GM12892 (cell line): ENCODE measurements at regions not wholly inside any gene's neighbourhood (a gene's known extent, or its start where the extent isn't known, plus 50 kb on each side); places are given as distances from the start of the nearest gene placed in this dataset.

Source experiments
- POLR2A ChIP-seq: IDR thresholded peaks from 2 replicates; pipeline ENCODE4 v1.6.1; 2011; ENCODE audit warnings: low read depth, low read length, control low read depth
- POLR2AphosphoS5 ChIP-seq: IDR thresholded peaks from 2 replicates; pipeline ENCODE4 v1.6.1; 2011; ENCODE audit warnings: low read depth, low read length, control low read depth
- TAF1 ChIP-seq: IDR thresholded peaks from 2 replicates; pipeline ENCODE4 v1.6.1; 2011; ENCODE audit warnings: low read depth, mild to moderate bottlenecking, control low read depth, low read length, borderline replicate concordance

DNA sequence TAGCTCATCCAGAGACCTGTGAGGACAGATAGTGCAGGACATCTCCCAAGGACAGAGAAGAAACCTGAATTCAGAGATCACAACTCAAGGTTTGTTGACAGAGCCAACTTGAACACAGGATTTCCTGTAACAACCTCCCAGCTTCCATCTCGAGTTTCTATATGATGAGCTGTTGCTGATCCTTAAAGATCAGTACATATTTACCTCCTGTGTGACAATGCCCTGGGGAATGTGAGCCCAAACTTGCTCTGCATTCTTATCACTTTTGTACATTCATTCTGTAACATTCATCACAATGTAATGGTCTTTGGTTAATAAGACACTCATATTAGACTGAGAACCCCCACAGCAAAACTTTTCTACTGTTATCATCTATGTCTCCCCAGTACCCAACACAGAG, 468.6 kb downstream of the XPNPEP1 start:
- TF ChIP-seq POLR2AphosphoS5 (no peak), POLR2A (no peak), TAF1 (no peak)
